Colonic mucosa (tissue), 4 donors: ENCODE measurements at regions not wholly inside any gene's neighbourhood (a gene's known extent, or its start where the extent isn't known, plus 50 kb on each side); places are given as distances from the start of the nearest gene placed in this dataset.

Experiments
- DNase-seq: peaks from one replicate; pipeline ENCODE4 v3.0.0-alpha.2; 2020
- H3K27ac ChIP-seq: fragments of 200-600 bp; one replicate; pipeline ENCODE4 v1.8.0; 2021
- H3K27me3 ChIP-seq: fragments of 200-600 bp; one replicate; pipeline ENCODE4 v1.8.0; 2021
- H3K36me3 ChIP-seq: fragments of 200-600 bp; one replicate; pipeline ENCODE4 v1.8.0; 2021
- H3K4me1 ChIP-seq: fragments of 200-600 bp; one replicate; pipeline ENCODE4 v1.8.0; 2021; ENCODE audit warnings: mild to moderate bottlenecking
- H3K4me3 ChIP-seq: fragments of 200-600 bp; one replicate; pipeline ENCODE4 v1.8.0; 2021
- H3K9ac ChIP-seq, 2 donors: one replicate each; pipeline ENCODE4 v1.7.0; 2013; ENCODE audit warnings: control low read depth in 2 of 2, low read depth in 2 of 2, low read length in 2 of 2
- H3K9me3 ChIP-seq: fragments of 200-600 bp; one replicate; pipeline ENCODE4 v1.8.0; 2021
- CTCF ChIP-seq: fragments of 200-600 bp; IDR thresholded peaks from one replicate; pipeline ENCODE4 v1.8.0; 2022; ENCODE audit warnings: antibody characterized with exemption, mild to moderate bottlenecking
- intact Hi-C: fragments of 100-400 bp; cut with DNase I; formaldehyde crosslinking; loops from one replicate; pipeline ENCODE4 v1.14.1; 2022
- donor health status: healthy.
- donor health status: DM: no; HTN: no; CAD: no.
- donor health status: DM: no; HTN: no; CAD: no.

- no peaks in the 10 kb centered on the region for H3K9me3 ChIP-seq
- peak overlapping the region; percentile 22 for H3K27ac ChIP-seq
- no peak for TF ChIP-seq CTCF
- intact Hi-C loops, result no loop called here
- peak overlapping the region in 1 of 2 donors; percentile 5 for H3K9ac ChIP-seq
- no peaks in the 10 kb centered on the region for H3K36me3 ChIP-seq
- no peak overlapping the region for H3K4me3 ChIP-seq
- peak; percentile 80 for DNase-seq
- no peaks in the 10 kb centered on the region for H3K4me1 ChIP-seq
- no peaks in the 10 kb centered on the region for H3K27me3 ChIP-seq
Observed at GRCh38 chr12:94062796-94063635, 85.4 kb upstream of the PLXNC1 start.

GRCh38 chr12:94070520-94070919 lies 77.9 kb upstream of the PLXNC1 start:
- peak overlapping the region; percentile 46 for H3K27ac ChIP-seq
- no peak for TF ChIP-seq CTCF
- no peaks in the 10 kb centered on the region for H3K27me3 ChIP-seq
- H3K36me3 ChIP-seq, result no peaks in the 10 kb centered on the region
- DNase-seq, result peak; percentile 83
- intact Hi-C loops, result no loop called here
- H3K4me3 ChIP-seq, result no peak overlapping the region
- no peaks in the 10 kb centered on the region for H3K9me3 ChIP-seq
- no peak overlapping the region for H3K9ac ChIP-seq
- H3K4me1 ChIP-seq, result no peaks in the 10 kb centered on the region

DNA sequence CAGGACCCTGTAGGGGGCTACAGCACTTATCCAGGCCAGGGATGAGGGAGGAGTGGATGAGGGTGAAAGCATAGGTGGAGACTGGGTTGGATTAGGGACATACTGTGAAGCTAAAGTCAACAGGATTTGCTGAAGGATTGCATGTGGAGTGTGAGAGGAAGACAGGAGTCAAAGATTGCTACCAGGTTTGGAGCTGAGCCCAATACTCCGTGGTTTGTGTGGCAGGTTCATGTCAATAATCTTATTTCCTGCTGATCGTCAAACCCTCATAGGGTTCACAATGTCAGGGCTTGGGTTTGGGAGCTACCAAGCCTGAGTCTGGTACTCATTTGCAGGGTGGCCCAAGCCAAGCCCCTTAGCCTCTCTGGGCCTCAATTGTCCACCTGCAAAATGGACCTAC lies 77.1 kb upstream of the PLXNC1 start:
- Histone ChIP-seq H3K27me3 (no peaks in the 10 kb centered on the region), H3K36me3 (no peaks in the 10 kb centered on the region), H3K27ac (peak overlapping the region; percentile 46), H3K4me3 (no peak overlapping the region), H3K9me3 (no peaks in the 10 kb centered on the region), H3K4me1 (no peaks in the 10 kb centered on the region), H3K9ac (peak overlapping the region in 1 of 2 donors; percentile 4)
- intact Hi-C loops, result no loop called here
- DNase-seq, result peak; percentile 37
- no peak for TF ChIP-seq CTCF

GRCh38 chr12:94073441-94074051 lies 74.8 kb upstream of the PLXNC1 start:
- intact Hi-C loops, result no loop called here
- Histone ChIP-seq H3K9ac (no peak overlapping the region), H3K4me1 (no peaks in the 10 kb centered on the region), H3K27ac (no peak overlapping the region), H3K36me3 (no peaks in the 10 kb centered on the region), H3K9me3 (no peaks in the 10 kb centered on the region), H3K4me3 (no peak overlapping the region), H3K27me3 (no peaks in the 10 kb centered on the region)
- DNase-seq, result no peak
- TF ChIP-seq CTCF, result no peak

- no peak overlapping the region for H3K4me3 ChIP-seq
- no peaks in the 10 kb centered on the region for H3K4me1 ChIP-seq
- intact Hi-C loops, result no loop called here
- H3K9me3 ChIP-seq, result no peaks in the 10 kb centered on the region
- H3K9ac ChIP-seq, result peak overlapping the region in 1 of 2 donors; percentile 1
- no peak overlapping the region for H3K27ac ChIP-seq
- no peak for DNase-seq
- TF ChIP-seq CTCF, result no peak
- H3K27me3 ChIP-seq, result no peaks in the 10 kb centered on the region
- no peaks in the 10 kb centered on the region for H3K36me3 ChIP-seq
Observed at GRCh38 chr12:94074216-94074979, 74.0 kb upstream of the PLXNC1 start.
